Caco-2 (cell line): ENCODE measurements at regions not wholly inside any gene's neighbourhood (a gene's known extent, or its start where the extent isn't known, plus 50 kb on each side); places are given as distances from the start of the nearest gene placed in this dataset.

Experiments used
- BruUV-seq: library from RNA; stranded (reverse); fragments of 400-500 nt; replicated peaks from 2 replicates; lab custom pipeline; 2021; lab: Mats Ljungman, UMichigan
- CTCF ChIA-PET: fragments of 300-600 bp; sonication (Branson Sonifier 250); formaldehyde crosslinking; loops from one replicate; lab custom pipeline; 2022; ENCODE audit warnings: antibody characterized with exemption; lab: Charles Lee
- POLR2A ChIA-PET: fragments of 300-600 bp; sonication (Branson Sonifier 250); formaldehyde crosslinking; loops from one replicate; lab custom pipeline; 2022; ENCODE audit warnings: antibody characterized with exemption; lab: Charles Lee
- DNase-seq, 2 experiments: peaks; one replicate each; pipeline versions ENCODE4 v3.0.0 to v3.0.0-alpha.2; 2020 to 2022
- H3K27me3 ChIP-seq: replicated peaks from 2 replicates; pipeline ENCODE4 v1.6.0; 2011; ENCODE audit warnings: low read length; ENCODE audit not compliant: control insufficient read depth, insufficient read depth
- H3K36me3 ChIP-seq: 2 replicates; pipeline ENCODE4 v1.5.1; 2011; ENCODE audit warnings: low read length; ENCODE audit not compliant: control insufficient read depth, insufficient read depth
- H3K4me1 ChIP-seq: fragments of 250-450 bp; sonication (Bioruptor Pico); 2 replicates; pipeline ENCODE4 v1.5.1; 2020; ENCODE audit warnings: mild to moderate bottlenecking
- H3K4me3 ChIP-seq: 2 replicates; pipeline ENCODE4 v1.5.1; 2011; ENCODE audit warnings: low read depth, mild to moderate bottlenecking, control low read depth, low read length
- H3K9me3 ChIP-seq: fragments of 250-450 bp; sonication (Bioruptor Pico); 2 replicates; pipeline ENCODE4 v1.5.1; 2020; ENCODE audit warnings: mild to moderate bottlenecking, moderate library complexity
- H3K27ac Mint-ChIP-seq: one replicate; pipeline ENCODE4 v1.8.0; 2022; ENCODE audit warnings: mixed read lengths; ENCODE audit not compliant: unreplicated experiment
- H3K27me3 Mint-ChIP-seq: one replicate; pipeline ENCODE4 v1.8.0; 2022; ENCODE audit warnings: mixed read lengths; ENCODE audit not compliant: insufficient read depth, unreplicated experiment
- H3K36me3 Mint-ChIP-seq: one replicate; pipeline ENCODE4 v1.8.0; 2022; ENCODE audit warnings: mild to moderate bottlenecking, mixed read lengths; ENCODE audit not compliant: insufficient read depth, unreplicated experiment
- H3K4me1 Mint-ChIP-seq: one replicate; pipeline ENCODE4 v1.8.0; 2022; ENCODE audit warnings: low read depth, mixed read lengths; ENCODE audit not compliant: unreplicated experiment
- H3K4me3 Mint-ChIP-seq: one replicate; pipeline ENCODE4 v1.8.0; 2022; ENCODE audit warnings: mild to moderate bottlenecking, moderate library complexity, mixed read lengths; ENCODE audit not compliant: unreplicated experiment
- H3K9me3 Mint-ChIP-seq: one replicate; pipeline ENCODE4 v1.8.0; 2022; ENCODE audit warnings: mixed read lengths; ENCODE audit not compliant: unreplicated experiment
- CTCF ChIP-seq, 2 experiments: fragments of 200-600 bp in 1 of 2; IDR thresholded peaks; 1 replicate in 1 of 2; 2 replicates in 1 of 2; pipeline versions ENCODE4 v1.5.1 to v1.8.0; 2011 to 2022; ENCODE audit warnings: antibody characterized with exemption in 1 of 2, control low read depth in 1 of 2, inconsistent platforms in 1 of 2, low read depth in 1 of 2, low read length in 1 of 2, mild to moderate bottlenecking in 1 of 2, moderate library complexity in 1 of 2; ENCODE audit not compliant: insufficient read depth in 1 of 2, severe bottlenecking in 1 of 2, unreplicated experiment in 1 of 2
- intact Hi-C: fragments of 100-400 bp; cut with micrococcal nuclease; formaldehyde crosslinking; loops from one replicate; pipeline ENCODE4 v1.10.0; 2022; ENCODE audit not compliant: unreplicated experiment

- intact Hi-C loops, result loop anchor here (1.0 kb wide), 1 partner anchor 375 kb away; no protein-coding TSS in a partner anchor
- no peak for DNase-seq
- Histone ChIP-seq H3K9me3 (no peaks in the 10 kb centered on the region), H3K36me3 (no peaks in the 10 kb centered on the region), H3K27me3 (no peaks in the 10 kb centered on the region), H3K4me1 (no peaks in the 10 kb centered on the region), H3K4me3 (no peak overlapping the region)
- Mint-ChIP-seq H3K4me1 (no peaks in the 10 kb centered on the region), H3K36me3 (no peaks in the 10 kb centered on the region), H3K4me3 (no peak overlapping the region), H3K27me3 (no peaks in the 10 kb centered on the region), H3K9me3 (no peaks in the 10 kb centered on the region), H3K27ac (no peak overlapping the region)
- ChIA-PET POLR2A (no interaction called here), CTCF (interaction anchor here (1.2 kb wide), 1 partner anchor 375 kb away, joined by 4 read pairs; no protein-coding TSS in a partner anchor)
- BruUV-seq, result no TSS peak
- no peak for TF ChIP-seq CTCF (IDR thresholded peaks at IDR 0.05; ENCODE audit: insufficient read depth in 1 of 2, low read depth in 1 of 2, low read length in 1 of 2, severe bottlenecking in 1 of 2, unreplicated experiment in 1 of 2)
Observed at GRCh38 chr3:146817704-146818103, 212.6 kb upstream of the PLSCR5 start.

- CTCF ChIA-PET, result no interaction called here
- no peak overlapping the region for H3K4me3 Mint-ChIP-seq
- H3K4me1 Mint-ChIP-seq, result no peaks in the 10 kb centered on the region
- no peaks in the 10 kb centered on the region for H3K4me1 ChIP-seq
- H3K27ac Mint-ChIP-seq, result no peak overlapping the region
- H3K36me3 ChIP-seq, result no peaks in the 10 kb centered on the region
- POLR2A ChIA-PET, result no interaction called here
- no TSS peak for BruUV-seq
- no peaks in the 10 kb centered on the region for H3K27me3 ChIP-seq
- no peak for TF ChIP-seq CTCF (IDR thresholded peaks at IDR 0.05; ENCODE audit: insufficient read depth in 1 of 2, low read depth in 1 of 2, low read length in 1 of 2, severe bottlenecking in 1 of 2, unreplicated experiment in 1 of 2)
- H3K9me3 Mint-ChIP-seq, result no peaks in the 10 kb centered on the region
- no peaks in the 10 kb centered on the region for H3K36me3 Mint-ChIP-seq
- H3K9me3 ChIP-seq, result no peaks in the 10 kb centered on the region
- no peak overlapping the region for H3K4me3 ChIP-seq
- no peak for DNase-seq
- intact Hi-C loops, result no loop called here
- no peaks in the 10 kb centered on the region for H3K27me3 Mint-ChIP-seq
Observed at GRCh38 chr3:146814601-146815315, 209.6 kb upstream of the PLSCR5 start.

- Histone ChIP-seq H3K4me3 (no peak overlapping the region), H3K4me1 (no peaks in the 10 kb centered on the region), H3K9me3 (no peaks in the 10 kb centered on the region), H3K27me3 (no peaks in the 10 kb centered on the region), H3K36me3 (no peaks in the 10 kb centered on the region)
- intact Hi-C loops, result no loop called here
- H3K9me3 Mint-ChIP-seq, result no peaks in the 10 kb centered on the region
- ChIA-PET CTCF (no interaction called here), POLR2A (no interaction called here)
- no peak for TF ChIP-seq CTCF (IDR thresholded peaks at IDR 0.05; ENCODE audit: insufficient read depth in 1 of 2, low read depth in 1 of 2, low read length in 1 of 2, severe bottlenecking in 1 of 2, unreplicated experiment in 1 of 2)
- H3K27ac Mint-ChIP-seq, result no peak overlapping the region
- no peaks in the 10 kb centered on the region for H3K4me1 Mint-ChIP-seq
- no peak for DNase-seq
- H3K36me3 Mint-ChIP-seq, result no peaks in the 10 kb centered on the region
- no TSS peak for BruUV-seq
- no peaks in the 10 kb centered on the region for H3K27me3 Mint-ChIP-seq
- H3K4me3 Mint-ChIP-seq, result no peak overlapping the region
Observed at GRCh38 chr3:146813496-146813895, 208.3 kb upstream of the PLSCR5 start.
